A549 (cell line): ENCODE measurements at regions not wholly inside any gene's neighbourhood (a gene's known extent, or its start where the extent isn't known, plus 50 kb on each side); places are given as distances from the start of the nearest gene placed in this dataset.

ENCODE experiments used
- ATAC-seq, 2 experiments: fragments of 200-7000 bp in 1 of 2; fragments of >200 bp in 1 of 2; cut with Nextera tagmentation in 1 of 2; cut with Tn5 transposase in 1 of 2; 3 replicates each; pipeline versions ENCODE4 v1.8.0 to v1.9.1; 2018 to 2020; ENCODE audit warnings: mild to moderate bottlenecking in 1 of 2, moderate library complexity in 1 of 2
- CTCF ChIA-PET: fragments of 300-600 bp; sonication (Branson Sonifier 250); formaldehyde crosslinking; extraction: SDS; loops from one replicate; lab custom pipeline; 2021; ENCODE audit warnings: antibody characterized with exemption, inconsistent platforms; lab: Yijun Ruan, JAX
- POLR2A ChIA-PET: fragments of 350-600 bp; formaldehyde crosslinking; extraction: SDS; loops from one replicate; lab custom pipeline; 2021; ENCODE audit warnings: antibody characterized with exemption, inconsistent platforms; lab: Yijun Ruan, JAX
- DNase-seq, 2 experiments: peaks; one replicate each; pipeline versions ENCODE4 v3.0.0 to v3.0.0-alpha.2; 2011 to 2016; ENCODE audit warnings: low read depth in 1 of 2, low spot score in 1 of 2
- FAIRE-seq: peaks from 2 replicates; lab custom pipeline; 2011; peaks lifted over from hg19 to GRCh38; lab: Jason Lieb, UNC
- H3K27ac ChIP-seq, 2 experiments: fragments of >200 bp; sonication (Bioruptor Twin); formaldehyde crosslinking; 3 replicates each; pipeline ENCODE4 v1.5.1; 2016 to 2017
- H3K4me1 ChIP-seq: fragments of >200 bp; sonication (Bioruptor Twin); formaldehyde crosslinking; 3 replicates; pipeline ENCODE4 v1.6.1; 2016
- H3K4me2 ChIP-seq: fragments of >200 bp; sonication (Bioruptor Twin); formaldehyde crosslinking; 3 replicates; pipeline ENCODE4 v1.6.1; 2016
- H3K4me3 ChIP-seq: fragments of >200 bp; sonication (Bioruptor Twin); formaldehyde crosslinking; 3 replicates; pipeline ENCODE4 v1.5.1; 2016
- H3K9me3 ChIP-seq: fragments of >200 bp; sonication (Bioruptor Twin); formaldehyde crosslinking; 3 replicates; pipeline ENCODE4 v1.6.1; 2016
- EP300 ChIP-seq, 2 experiments: fragments of >200 bp; sonication (Bioruptor Twin); formaldehyde crosslinking; IDR thresholded peaks; 2 replicates in 1 of 2; 3 replicates in 1 of 2; pipeline ENCODE4 v1.6.1; 2016 to 2017
- FOSB ChIP-seq: fragments of 250-450 bp; sonication (Bioruptor Pico); IDR thresholded peaks from 2 replicates; pipeline ENCODE4 v1.5.0; 2020; ENCODE audit warnings: mild to moderate bottlenecking, moderate library complexity
- FOSL2 ChIP-seq, 2 experiments: fragments of 450-650 bp in 1 of 2; fragments of >200 bp in 1 of 2; sonication (Bioruptor Twin) in 1 of 2; formaldehyde crosslinking; IDR thresholded peaks; 2 replicates each; pipeline versions ENCODE4 v1.5.0 to v1.6.1; 2016 to 2020; ENCODE audit warnings: mild to moderate bottlenecking in 1 of 2, moderate library complexity in 1 of 2
- JUN ChIP-seq, 2 experiments: fragments of >200 bp; sonication (Bioruptor Twin); formaldehyde crosslinking; IDR thresholded peaks; 2 replicates in 1 of 2; 3 replicates in 1 of 2; pipeline ENCODE4 v1.6.1; 2016 to 2017
- NR3C1 ChIP-seq: fragments of >200 bp; sonication (Bioruptor Twin); formaldehyde crosslinking; IDR thresholded peaks from 3 replicates; pipeline ENCODE4 v1.6.1; 2017
- POLR2A ChIP-seq: IDR thresholded peaks from 2 replicates; pipeline ENCODE4 v1.6.1; 2012; ENCODE audit warnings: mild to moderate bottlenecking, low read length
- RAD21 ChIP-seq, 2 experiments: fragments of >200 bp in 1 of 2; sonication (Bioruptor Twin) in 1 of 2; formaldehyde crosslinking in 1 of 2; IDR thresholded peaks in 1 of 2; conservative IDR thresholded peaks in 1 of 2; 2 replicates in 1 of 2; 3 replicates in 1 of 2; pipeline ENCODE4 v1.6.1; 2012 to 2018; ENCODE audit warnings: inconsistent platforms in 1 of 2
- RARB ChIP-seq: fragments of 250-450 bp; sonication (Bioruptor Pico); IDR thresholded peaks from 2 replicates; pipeline ENCODE4 v1.8.0; 2021; ENCODE audit warnings: mild to moderate bottlenecking, moderate library complexity
- SMC3 ChIP-seq: fragments of >200 bp; sonication (Bioruptor Twin); formaldehyde crosslinking; IDR thresholded peaks from 3 replicates; pipeline ENCODE4 v1.6.1; 2018; ENCODE audit warnings: inconsistent platforms
- ZFP36 ChIP-seq: fragments of 450-650 bp; IDR thresholded peaks from 2 replicates; pipeline ENCODE4 v1.6.1; 2014; ENCODE audit warnings: borderline replicate concordance; ENCODE audit not compliant: partially characterized antibody
- WGBS: methylation state at CpG from one replicate; pipeline ENCODE4 v1.1.6; 2017; ENCODE audit errors: missing lambda C conversion rate; 5-methylcytosine and 5-hydroxymethylcytosine counted together
- TF ChIP-seq, protein P1 (sequence below): fragments of >200 bp; sonication (Bioruptor Twin); formaldehyde crosslinking; IDR thresholded peaks from 3 replicates; pipeline ENCODE4 v1.5.1; 2016
- TF ChIP-seq, protein P2 (sequence below): fragments of 450-650 bp; IDR thresholded peaks from 2 replicates; pipeline ENCODE4 v1.6.1; 2014; ENCODE audit warnings: antibody characterized with exemption
- TF ChIP-seq, protein P3 (sequence below): fragments of 200-600 bp; sonication (generic); IDR thresholded peaks from 2 replicates; pipeline ENCODE4 v1.6.1; 2016; ENCODE audit warnings: antibody characterized with exemption, mild to moderate bottlenecking, moderate library complexity
- TF ChIP-seq, protein P4 (sequence below): IDR thresholded peaks from 2 replicates; pipeline ENCODE4 v1.6.1; 2012
- TF ChIP-seq, protein P5 (sequence below): IDR thresholded peaks from 2 replicates; pipeline ENCODE4 v1.6.1; 2012; ENCODE audit warnings: low read depth, borderline replicate concordance
- TF ChIP-seq, protein P6 (sequence below): fragments of 150-350 bp; IDR thresholded peaks from 2 replicates; pipeline ENCODE4 v1.6.1; 2014; ENCODE audit warnings: low read depth, mild to moderate bottlenecking, low read length

DNA sequence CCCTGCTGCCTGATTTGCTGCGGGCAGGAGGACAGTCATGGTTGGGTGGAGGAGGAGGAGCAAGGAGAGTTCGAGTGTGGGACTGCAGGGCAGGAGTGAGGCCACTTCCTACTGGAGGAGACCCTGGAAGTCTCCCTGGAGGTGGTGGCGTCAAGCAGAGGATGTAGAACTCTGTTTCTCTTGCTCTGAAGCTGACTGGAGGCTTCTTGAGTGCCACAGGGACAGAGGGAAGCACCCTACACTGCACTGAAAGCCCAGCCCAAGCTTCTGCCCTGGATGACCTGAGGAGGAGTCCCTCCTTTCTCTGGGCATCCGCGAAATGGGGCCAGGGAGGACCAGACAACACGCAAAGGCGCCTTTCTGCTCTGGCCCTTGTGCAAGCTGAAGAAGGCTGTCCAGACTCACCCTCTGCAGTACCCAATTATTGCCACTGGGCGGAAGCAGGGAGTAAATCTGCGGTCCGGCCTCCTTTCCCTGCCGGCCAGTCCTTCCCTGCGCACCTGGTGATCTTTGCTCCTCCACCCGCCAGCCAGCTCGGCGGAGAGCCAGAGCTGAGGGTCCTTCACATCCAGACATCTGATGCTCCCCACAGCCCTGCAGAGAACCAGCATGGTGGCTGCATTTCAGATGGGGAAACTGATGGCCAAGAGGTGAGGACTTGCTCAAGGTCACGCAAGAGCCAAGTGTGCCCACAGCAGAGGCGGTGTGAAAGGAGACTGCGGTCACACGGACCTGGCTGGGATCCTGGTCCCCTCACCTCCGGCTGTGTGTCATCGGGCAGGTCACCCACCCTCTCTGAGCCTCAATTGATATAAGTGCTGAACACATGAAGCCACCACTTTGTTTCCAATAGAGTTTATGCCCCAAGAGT is 207.1 kb downstream of the TBC1D2B start:
- peak; percentile 72 to 88 for ATAC-seq
- ChIA-PET CTCF (interaction anchor here (0.6 to 1.4 kb wide), 24 partner anchors 9 to 761 kb away, joined by 3 to 12 read pairs (median 4); no protein-coding TSS in a partner anchor), POLR2A (no interaction called here)
- peak overlapping the region; percentile 34; the same call in 2 of the 3 replicates for H3K4me2 ChIP-seq
- peaks cover 7% of the 10 kb centered on the region; the same call in 1 of the 3 replicates for H3K4me1 ChIP-seq
- peak; percentile 63 for FAIRE-seq
- H3K4me3 ChIP-seq, result no peak overlapping the region
- TF ChIP-seq RAD21 (conservative IDR thresholded peaks at IDR 0.05 in 1 of 2, IDR thresholded peaks at IDR 0.05 in 1 of 2) (peak in 1 of 2 experiments; percentile 38; a peak in 3 of 5 replicates), JUN (IDR thresholded peaks at IDR 0.05) (no peak), SMC3 (peak; percentile 45), EP300 (IDR thresholded peaks at IDR 0.05) (no peak), POLR2A (no peak), FOSL2 (IDR thresholded peaks at IDR 0.05) (no peak), FOSL2 (CRISPR knock-in tag; IDR thresholded peaks at IDR 0.05) (no peak), ZFP36 (peak; percentile 94), RARB (no peak), FOSB (no peak), NR3C1 (no peak)
- TF ChIP-seq, protein P1, sequence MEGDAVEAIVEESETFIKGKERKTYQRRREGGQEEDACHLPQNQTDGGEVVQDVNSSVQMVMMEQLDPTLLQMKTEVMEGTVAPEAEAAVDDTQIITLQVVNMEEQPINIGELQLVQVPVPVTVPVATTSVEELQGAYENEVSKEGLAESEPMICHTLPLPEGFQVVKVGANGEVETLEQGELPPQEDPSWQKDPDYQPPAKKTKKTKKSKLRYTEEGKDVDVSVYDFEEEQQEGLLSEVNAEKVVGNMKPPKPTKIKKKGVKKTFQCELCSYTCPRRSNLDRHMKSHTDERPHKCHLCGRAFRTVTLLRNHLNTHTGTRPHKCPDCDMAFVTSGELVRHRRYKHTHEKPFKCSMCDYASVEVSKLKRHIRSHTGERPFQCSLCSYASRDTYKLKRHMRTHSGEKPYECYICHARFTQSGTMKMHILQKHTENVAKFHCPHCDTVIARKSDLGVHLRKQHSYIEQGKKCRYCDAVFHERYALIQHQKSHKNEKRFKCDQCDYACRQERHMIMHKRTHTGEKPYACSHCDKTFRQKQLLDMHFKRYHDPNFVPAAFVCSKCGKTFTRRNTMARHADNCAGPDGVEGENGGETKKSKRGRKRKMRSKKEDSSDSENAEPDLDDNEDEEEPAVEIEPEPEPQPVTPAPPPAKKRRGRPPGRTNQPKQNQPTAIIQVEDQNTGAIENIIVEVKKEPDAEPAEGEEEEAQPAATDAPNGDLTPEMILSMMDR, result peak; percentile 53
- TF ChIP-seq, protein P2, sequence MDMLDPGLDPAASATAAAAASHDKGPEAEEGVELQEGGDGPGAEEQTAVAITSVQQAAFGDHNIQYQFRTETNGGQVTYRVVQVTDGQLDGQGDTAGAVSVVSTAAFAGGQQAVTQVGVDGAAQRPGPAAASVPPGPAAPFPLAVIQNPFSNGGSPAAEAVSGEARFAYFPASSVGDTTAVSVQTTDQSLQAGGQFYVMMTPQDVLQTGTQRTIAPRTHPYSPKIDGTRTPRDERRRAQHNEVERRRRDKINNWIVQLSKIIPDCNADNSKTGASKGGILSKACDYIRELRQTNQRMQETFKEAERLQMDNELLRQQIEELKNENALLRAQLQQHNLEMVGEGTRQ, result no peak
- TF ChIP-seq, protein P3, sequence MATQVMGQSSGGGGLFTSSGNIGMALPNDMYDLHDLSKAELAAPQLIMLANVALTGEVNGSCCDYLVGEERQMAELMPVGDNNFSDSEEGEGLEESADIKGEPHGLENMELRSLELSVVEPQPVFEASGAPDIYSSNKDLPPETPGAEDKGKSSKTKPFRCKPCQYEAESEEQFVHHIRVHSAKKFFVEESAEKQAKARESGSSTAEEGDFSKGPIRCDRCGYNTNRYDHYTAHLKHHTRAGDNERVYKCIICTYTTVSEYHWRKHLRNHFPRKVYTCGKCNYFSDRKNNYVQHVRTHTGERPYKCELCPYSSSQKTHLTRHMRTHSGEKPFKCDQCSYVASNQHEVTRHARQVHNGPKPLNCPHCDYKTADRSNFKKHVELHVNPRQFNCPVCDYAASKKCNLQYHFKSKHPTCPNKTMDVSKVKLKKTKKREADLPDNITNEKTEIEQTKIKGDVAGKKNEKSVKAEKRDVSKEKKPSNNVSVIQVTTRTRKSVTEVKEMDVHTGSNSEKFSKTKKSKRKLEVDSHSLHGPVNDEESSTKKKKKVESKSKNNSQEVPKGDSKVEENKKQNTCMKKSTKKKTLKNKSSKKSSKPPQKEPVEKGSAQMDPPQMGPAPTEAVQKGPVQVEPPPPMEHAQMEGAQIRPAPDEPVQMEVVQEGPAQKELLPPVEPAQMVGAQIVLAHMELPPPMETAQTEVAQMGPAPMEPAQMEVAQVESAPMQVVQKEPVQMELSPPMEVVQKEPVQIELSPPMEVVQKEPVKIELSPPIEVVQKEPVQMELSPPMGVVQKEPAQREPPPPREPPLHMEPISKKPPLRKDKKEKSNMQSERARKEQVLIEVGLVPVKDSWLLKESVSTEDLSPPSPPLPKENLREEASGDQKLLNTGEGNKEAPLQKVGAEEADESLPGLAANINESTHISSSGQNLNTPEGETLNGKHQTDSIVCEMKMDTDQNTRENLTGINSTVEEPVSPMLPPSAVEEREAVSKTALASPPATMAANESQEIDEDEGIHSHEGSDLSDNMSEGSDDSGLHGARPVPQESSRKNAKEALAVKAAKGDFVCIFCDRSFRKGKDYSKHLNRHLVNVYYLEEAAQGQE, result no peak
- TF ChIP-seq, protein P4, sequence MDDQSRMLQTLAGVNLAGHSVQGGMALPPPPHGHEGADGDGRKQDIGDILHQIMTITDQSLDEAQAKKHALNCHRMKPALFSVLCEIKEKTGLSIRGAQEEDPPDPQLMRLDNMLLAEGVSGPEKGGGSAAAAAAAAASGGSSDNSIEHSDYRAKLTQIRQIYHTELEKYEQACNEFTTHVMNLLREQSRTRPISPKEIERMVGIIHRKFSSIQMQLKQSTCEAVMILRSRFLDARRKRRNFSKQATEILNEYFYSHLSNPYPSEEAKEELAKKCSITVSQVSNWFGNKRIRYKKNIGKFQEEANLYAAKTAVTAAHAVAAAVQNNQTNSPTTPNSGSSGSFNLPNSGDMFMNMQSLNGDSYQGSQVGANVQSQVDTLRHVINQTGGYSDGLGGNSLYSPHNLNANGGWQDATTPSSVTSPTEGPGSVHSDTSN, result no peak
- TF ChIP-seq, protein P5, sequence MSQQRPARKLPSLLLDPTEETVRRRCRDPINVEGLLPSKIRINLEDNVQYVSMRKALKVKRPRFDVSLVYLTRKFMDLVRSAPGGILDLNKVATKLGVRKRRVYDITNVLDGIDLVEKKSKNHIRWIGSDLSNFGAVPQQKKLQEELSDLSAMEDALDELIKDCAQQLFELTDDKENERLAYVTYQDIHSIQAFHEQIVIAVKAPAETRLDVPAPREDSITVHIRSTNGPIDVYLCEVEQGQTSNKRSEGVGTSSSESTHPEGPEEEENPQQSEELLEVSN, result no peak
- TF ChIP-seq, protein P6, sequence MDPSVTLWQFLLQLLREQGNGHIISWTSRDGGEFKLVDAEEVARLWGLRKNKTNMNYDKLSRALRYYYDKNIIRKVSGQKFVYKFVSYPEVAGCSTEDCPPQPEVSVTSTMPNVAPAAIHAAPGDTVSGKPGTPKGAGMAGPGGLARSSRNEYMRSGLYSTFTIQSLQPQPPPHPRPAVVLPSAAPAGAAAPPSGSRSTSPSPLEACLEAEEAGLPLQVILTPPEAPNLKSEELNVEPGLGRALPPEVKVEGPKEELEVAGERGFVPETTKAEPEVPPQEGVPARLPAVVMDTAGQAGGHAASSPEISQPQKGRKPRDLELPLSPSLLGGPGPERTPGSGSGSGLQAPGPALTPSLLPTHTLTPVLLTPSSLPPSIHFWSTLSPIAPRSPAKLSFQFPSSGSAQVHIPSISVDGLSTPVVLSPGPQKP, result no peak
- 34% methylated on average over 18 of the region's 21 CpGs for WGBS
- H3K27ac ChIP-seq, result no peak overlapping the region
- no peaks in the 10 kb centered on the region for H3K9me3 ChIP-seq
- peak; percentile 73 to 78 for DNase-seq
